NCI-H2196 (cell line): ENCODE measurements at regions not wholly inside any gene's neighbourhood (a gene's known extent, or its start where the extent isn't known, plus 50 kb on each side); places are given as distances from the start of the nearest gene placed in this dataset.

Experiments used
- DNase-seq: peaks from one replicate; lab custom pipeline; 2025; ENCODE audit not compliant: unreplicated experiment; lab: John Stamatoyannopoulos, UW

GRCh38 chr1:96374076-96374762, 347.4 kb upstream of the PTBP2 start:
- no peak for DNase-seq

DNA sequence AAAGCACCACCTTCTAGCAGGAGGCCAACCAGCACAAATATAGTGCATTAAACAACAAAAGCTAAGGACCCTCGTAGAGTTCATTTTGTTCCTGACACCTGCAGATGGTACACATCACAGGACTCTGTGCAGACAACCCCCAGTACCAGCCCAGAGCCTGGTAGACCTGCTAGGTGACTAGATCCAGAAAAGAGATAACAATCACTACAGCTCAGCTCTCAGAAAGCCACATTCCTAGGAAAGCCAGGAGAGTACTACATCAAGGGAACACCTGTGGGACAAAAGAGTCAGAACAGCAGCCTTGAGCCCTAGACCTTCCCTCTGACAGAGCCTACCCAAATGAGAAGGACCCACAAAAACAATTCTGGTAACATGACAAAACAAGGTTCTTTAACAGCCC, 344.7 kb upstream of the PTBP2 start:
- DNase-seq: no peak

DNA sequence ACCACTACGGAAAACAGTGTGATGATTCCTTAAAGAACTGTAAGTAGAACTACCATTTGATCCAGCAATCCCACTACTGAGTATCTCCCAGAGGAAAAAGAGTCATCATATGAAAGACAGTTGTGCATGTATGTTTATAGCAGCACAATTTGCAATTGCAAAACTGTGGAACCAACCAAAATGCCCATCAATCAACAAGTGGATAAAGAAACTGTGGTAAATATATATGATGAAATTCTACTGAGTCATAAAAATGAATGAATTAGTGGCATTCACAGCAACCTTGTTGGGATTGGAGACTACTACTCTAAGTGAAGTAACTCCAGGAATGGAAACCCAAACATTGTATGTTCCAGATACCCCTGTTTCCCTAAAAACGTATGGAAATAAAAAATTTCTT, 337.0 kb upstream of the PTBP2 start:
- DNase-seq: no peak

GRCh38 chr1:96387785-96388184, 333.8 kb upstream of the PTBP2 start:
- no peak for DNase-seq

DNA sequence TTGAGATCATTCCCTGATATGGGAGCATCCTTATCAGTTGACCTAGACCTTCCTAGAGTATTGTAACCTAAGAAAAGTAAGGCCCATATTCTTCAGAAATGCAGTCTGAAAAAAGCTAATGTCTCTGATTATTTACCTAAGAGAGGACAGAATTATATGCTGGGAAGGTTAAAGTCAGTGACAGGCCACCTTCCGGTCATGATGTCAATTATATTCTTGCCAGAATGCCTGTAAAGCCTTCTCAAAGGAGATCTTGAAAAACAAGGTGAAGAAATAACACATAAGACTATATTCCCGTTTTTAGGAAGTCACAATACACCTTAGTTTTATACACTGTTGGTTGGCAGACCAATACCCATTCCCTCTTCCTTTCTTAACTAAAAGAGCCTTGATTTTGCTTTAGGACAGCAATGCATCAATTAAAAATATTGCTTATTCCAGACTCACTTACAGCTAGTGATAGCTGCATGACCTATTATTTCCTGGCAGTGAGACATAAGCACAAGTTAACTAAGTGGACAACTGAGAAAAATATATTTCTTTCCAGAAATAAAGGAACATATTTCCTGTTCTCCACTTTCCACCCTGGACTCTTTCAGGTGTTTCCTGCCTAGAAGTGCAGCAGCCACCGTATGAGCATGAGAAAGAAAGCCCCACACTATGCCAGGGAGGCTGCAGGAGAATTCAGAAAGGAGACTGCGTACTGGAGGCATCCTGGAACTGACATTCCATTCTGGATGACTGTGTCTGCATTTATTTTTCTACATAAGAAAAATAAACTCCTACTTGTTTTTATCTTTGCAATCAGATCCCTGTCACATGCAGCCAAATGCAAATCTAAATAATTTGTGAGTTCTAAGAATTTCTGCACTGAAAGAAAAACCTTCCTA, 332.9 kb upstream of the PTBP2 start:
- DNase-seq: no peak

GRCh38 chr1:96400089-96400488, 321.5 kb upstream of the PTBP2 start:
- no peak for DNase-seq

DNA sequence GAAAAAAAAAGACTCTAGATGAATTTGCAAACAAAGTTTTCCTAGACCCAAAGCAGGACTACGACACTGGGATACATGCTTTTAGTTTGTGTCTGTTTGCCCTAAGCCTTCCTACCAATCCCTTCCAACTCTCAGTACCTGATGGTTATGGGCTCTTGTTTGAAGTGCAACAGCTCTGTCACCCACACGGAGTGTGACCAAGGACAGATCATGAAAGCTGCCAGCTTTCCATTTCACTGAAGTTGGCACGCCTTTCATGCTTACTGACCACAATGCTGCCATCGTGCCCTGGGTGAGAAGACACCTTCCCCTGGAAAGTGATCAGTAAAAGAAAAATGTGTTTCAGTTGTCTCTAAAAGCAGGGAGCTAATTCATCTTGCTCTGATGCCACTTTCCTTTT, 312.5 kb upstream of the PTBP2 start:
- DNase-seq: no peak

- no peak for DNase-seq
Observed at GRCh38 chr1:96409689-96410088, 311.9 kb upstream of the PTBP2 start.

GRCh38 chr1:96411006-96411405, 310.6 kb upstream of the PTBP2 start:
- no peak for DNase-seq

DNA sequence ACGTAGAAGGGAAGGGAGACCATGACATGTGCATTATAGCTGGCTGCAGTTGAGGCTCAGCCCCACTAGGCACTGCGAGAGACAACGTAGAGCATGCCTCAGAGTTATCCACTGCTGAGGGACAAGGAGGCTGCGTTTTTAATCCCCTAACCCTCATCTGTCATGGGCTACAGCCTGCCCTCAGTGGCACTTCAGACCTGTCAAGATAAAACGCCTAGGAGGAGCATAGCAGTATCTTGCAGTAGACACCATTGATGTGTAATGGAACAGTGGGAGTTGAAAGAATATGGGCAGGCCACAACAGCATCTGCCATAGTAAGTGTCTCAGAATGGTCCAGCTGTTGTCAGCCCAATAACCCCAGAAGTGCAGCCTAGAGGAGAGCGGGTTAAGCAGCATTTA, 307.0 kb upstream of the PTBP2 start:
- no peak for DNase-seq

DNA sequence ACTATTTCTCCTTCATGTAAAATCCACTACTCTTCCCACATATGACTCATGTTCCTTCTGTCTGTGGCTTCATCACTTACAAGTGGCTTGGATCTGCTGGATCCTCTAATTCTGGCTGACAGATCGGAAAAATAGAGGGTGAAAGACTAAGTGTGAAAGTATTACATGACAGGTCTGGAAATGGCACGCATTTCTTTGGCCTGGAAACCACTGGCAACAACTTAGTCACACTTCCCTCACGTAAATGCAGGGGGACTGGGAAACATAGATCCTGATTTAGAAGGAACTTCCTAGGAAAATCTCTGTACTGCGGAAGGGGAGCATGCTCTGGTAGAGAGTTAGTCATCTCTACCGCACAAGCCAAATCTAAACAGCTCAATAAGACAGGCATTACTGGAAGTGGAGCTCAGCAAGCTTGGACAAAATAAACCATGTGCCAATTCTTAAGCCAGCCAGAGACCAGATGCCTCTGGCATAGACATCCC, 305.4 kb upstream of the PTBP2 start:
- DNase-seq: no peak

DNA sequence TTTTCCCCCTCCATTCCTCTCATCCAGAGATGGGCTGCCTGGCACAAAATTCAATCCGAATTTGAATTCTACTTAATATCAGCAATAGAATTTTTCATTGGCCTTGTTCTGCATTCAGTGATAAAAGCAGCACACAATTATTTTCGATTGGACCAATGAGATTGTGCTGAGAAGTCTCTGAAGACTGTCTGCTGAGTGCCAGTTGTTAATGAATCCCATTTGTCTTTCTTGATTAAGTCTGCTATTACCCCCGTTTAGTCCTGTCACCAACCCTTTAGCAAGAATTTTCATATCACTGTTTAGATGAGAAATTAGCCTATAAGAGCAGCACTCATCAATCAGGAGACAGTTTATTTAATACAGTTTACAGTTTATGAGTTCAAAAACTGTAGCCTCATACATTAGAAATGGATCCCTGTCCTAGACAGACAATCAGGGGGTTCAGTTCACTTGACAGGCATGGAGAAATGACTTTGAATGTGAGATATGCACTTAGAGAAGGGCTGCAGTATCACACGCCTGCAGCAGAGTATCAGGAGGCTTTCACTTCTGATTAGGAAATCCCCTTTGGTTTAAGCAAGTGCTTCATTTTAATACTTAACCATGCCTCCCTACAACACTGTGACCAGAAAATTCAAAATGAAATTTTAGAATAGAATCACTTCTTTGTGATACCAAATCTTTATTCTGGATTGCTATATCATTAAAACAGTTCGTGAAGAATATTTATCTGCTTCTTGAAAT, 304.7 kb upstream of the PTBP2 start:
- no peak for DNase-seq

- no peak for DNase-seq
Observed at GRCh38 chr1:96418969-96419368, 302.6 kb upstream of the PTBP2 start.

DNA sequence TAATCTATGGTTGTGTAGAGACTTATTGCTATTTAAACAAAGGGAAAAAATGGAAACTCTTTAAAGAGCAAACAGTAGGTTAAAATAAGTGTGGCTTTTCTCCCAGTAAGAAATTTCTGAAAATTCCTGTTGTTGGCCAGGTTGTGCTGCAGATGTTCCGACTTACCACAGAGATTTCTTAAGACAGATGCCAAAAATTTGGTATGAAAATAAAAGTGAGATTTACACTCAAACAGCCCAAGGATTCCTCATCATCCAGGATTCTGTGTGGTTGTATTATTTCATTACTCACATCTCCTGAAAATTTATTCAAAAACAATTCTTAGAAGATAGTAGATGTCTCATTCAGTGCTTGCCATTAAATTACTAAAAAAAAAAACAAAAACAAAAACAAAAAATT, 296.7 kb upstream of the PTBP2 start:
- DNase-seq: no peak

DNA sequence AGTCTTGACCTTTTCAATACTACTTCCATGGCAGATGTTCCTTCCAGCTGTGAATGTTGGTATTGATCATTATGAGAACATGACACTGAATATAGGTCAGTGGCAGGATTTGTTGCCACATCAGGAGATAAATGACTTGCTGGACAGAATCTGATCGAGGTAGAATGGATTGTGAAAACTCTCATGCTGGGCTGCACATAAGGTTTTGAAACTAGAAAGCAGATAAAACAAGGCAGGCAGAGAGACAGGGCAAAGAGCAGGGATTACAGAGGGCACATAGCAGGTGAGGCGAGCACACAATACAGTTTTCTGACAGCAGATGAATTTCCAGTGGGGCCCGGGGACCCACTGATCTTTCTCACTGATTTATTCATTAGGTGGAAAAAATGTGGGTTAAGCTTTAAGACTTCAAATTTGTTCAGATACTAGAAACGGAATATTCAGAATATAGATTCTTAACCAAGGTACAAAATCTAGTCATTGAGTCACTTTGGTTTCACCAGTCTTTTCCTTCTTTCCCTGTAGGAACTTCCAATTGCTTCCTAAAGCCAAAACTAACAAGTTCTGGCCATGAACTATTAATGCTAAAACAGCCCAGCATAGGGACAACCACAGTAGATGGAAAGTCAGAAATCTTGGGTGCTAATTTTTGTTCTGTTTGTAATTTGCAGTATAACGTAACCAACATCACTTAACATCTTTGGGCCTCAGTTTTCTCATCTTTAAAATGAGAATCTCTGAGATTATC, 296.0 kb upstream of the PTBP2 start:
- no peak for DNase-seq

- DNase-seq: no peak
Observed at GRCh38 chr1:96427616-96428015, 294.0 kb upstream of the PTBP2 start.

DNA sequence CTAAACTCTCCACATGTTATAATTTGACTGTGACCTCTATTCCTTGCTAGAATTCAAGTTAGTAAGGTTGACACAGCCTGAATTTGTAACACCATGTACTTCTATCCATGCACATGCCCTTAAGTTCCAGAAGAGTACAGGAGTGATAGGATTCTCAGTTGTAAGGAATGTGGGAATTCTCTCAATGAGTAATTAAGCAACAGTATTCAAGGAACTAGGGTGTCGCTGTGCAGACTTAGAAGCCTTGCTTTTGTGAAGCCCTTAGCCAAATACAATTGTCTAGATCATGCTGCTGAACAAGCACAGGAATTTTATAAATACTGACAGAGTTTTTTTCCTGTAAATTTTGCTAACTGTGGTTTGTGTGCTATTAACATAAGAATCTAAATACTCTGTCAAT, 276.3 kb upstream of the PTBP2 start:
- DNase-seq: no peak

- DNase-seq: no peak
Observed at GRCh38 chr1:96464066-96464465, 257.5 kb upstream of the PTBP2 start.

- DNase-seq: no peak
Observed at GRCh38 chr1:96464522-96464921, 257.1 kb upstream of the PTBP2 start.

- DNase-seq: no peak
Observed at GRCh38 chr1:96464991-96465390, 256.6 kb upstream of the PTBP2 start.

- no peak for DNase-seq
Observed at GRCh38 chr1:96465441-96465840, 256.1 kb upstream of the PTBP2 start.
